Suprapubic skin (tissue), 4 donors: ENCODE measurements at regions not wholly inside any gene's neighbourhood (a gene's known extent, or its start where the extent isn't known, plus 50 kb on each side); places are given as distances from the start of the nearest gene placed in this dataset.
"Not testable (repeated sequence)": the region's sequence is repeated elsewhere in the genome, so short reads cannot be mapped to it uniquely, and the experiment has no call there.

Source experiments
- DNase-seq, 2 donors: peaks; one replicate each; pipeline ENCODE4 v3.0.0-alpha.2; 2019; ENCODE audit warnings: low spot score in 2 of 2
- H3K27ac ChIP-seq: fragments of 200-600 bp; sonication (generic); one replicate; pipeline ENCODE4 v1.5.1; 2019
- H3K27me3 ChIP-seq: fragments of 200-600 bp; sonication (generic); one replicate; pipeline ENCODE4 v1.5.1; 2019
- H3K36me3 ChIP-seq: fragments of 200-600 bp; sonication (generic); one replicate; pipeline ENCODE4 v1.5.1; 2019
- H3K4me1 ChIP-seq: fragments of 200-600 bp; sonication (generic); one replicate; pipeline ENCODE4 v1.5.1; 2019
- H3K4me3 ChIP-seq: fragments of 200-600 bp; sonication (generic); one replicate; pipeline ENCODE4 v1.5.1; 2019; ENCODE audit warnings: mild to moderate bottlenecking
- H3K9me3 ChIP-seq: fragments of 200-600 bp; sonication (generic); one replicate; pipeline ENCODE4 v1.5.1; 2019
- EP300 ChIP-seq: sonication (generic); formaldehyde crosslinking; IDR thresholded peaks from one replicate; pipeline ENCODE4 v1.6.1; 2017; ENCODE audit warnings: antibody characterized with exemption
- POLR2A ChIP-seq, 2 donors: fragments of 450-650 bp; IDR thresholded peaks; one replicate each; pipeline ENCODE4 v1.6.1; 2017; ENCODE audit warnings: antibody characterized with exemption in 2 of 2, mild to moderate bottlenecking in 2 of 2, moderate library complexity in 2 of 2
- POLR2AphosphoS5 ChIP-seq, 3 donors: sonication (generic); formaldehyde crosslinking; IDR thresholded peaks; one replicate each; pipeline ENCODE4 v1.6.1; 2017; ENCODE audit warnings: antibody characterized with exemption in 3 of 3
- WGBS: methylation state at CpG from one replicate; pipeline ENCODE4 v1.1.5; 2018; 5-methylcytosine and 5-hydroxymethylcytosine counted together
- TF ChIP-seq, protein P1 (sequence below), 2 donors: fragments of 200-600 bp in 1 of 2; fragments of 450-650 bp in 1 of 2; sonication (generic) in 1 of 2; IDR thresholded peaks; one replicate each; pipeline ENCODE4 v1.5.1; 2016 to 2019; ENCODE audit warnings: antibody characterized with exemption in 2 of 2, mild to moderate bottlenecking in 1 of 2, moderate library complexity in 1 of 2

DNA sequence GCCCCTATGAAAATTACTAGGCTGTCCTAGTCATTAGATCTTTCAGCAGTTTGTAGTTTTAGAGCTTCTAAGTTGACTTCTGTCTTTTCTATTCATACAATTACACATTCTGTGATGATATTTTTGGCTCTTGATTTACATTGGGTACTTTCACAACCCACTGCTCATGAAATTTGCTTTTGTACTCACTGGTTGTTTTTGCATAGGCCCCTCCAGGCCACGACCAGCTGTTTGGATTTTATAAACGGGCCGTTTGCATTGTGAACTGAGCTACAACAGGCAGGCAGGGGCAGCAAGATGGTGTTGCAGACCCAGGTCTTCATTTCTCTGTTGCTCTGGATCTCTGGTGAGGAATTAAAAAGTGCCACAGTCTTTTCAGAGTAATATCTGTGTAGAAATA lies 193.8 kb downstream of the RPIA start:
- Histone ChIP-seq H3K4me1 (peaks cover 5% of the 10 kb centered on the region), H3K36me3 (no peaks in the 10 kb centered on the region)
- WGBS = 48% methylated on average over 3 of the region's 3 CpGs

DNA sequence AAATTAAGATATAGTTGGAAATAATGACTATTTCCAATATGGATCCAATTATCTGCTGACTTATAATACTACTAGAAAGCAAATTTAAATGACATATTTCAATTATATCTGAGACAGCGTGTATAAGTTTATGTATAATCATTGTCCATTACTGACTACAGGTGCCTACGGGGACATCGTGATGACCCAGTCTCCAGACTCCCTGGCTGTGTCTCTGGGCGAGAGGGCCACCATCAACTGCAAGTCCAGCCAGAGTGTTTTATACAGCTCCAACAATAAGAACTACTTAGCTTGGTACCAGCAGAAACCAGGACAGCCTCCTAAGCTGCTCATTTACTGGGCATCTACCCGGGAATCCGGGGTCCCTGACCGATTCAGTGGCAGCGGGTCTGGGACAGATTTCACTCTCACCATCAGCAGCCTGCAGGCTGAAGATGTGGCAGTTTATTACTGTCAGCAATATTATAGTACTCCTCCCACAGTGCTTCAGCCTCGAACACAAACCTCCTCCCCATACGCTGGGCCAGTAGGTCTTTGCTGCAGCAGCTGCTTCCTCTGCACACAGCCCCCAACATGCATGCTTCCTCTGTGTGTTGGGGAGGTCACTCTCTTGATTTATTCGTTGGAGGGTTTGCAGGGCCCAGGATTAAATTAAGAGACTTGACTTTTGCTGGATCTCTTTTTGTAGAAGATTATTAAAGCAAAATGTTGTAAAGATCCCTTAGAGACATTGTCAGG lies 194.4 kb downstream of the RPIA start:
- no peaks in the 10 kb centered on the region for H3K36me3 ChIP-seq
- 68% methylated on average over 11 of the region's 11 CpGs for WGBS
- no peaks in the 10 kb centered on the region for H3K9me3 ChIP-seq
- TF ChIP-seq POLR2A (IDR thresholded peaks at IDR 0.05) (no peak), POLR2AphosphoS5 (IDR thresholded peaks at IDR 0.05) (no peak), EP300 (no peak)
- TF ChIP-seq, protein P1, sequence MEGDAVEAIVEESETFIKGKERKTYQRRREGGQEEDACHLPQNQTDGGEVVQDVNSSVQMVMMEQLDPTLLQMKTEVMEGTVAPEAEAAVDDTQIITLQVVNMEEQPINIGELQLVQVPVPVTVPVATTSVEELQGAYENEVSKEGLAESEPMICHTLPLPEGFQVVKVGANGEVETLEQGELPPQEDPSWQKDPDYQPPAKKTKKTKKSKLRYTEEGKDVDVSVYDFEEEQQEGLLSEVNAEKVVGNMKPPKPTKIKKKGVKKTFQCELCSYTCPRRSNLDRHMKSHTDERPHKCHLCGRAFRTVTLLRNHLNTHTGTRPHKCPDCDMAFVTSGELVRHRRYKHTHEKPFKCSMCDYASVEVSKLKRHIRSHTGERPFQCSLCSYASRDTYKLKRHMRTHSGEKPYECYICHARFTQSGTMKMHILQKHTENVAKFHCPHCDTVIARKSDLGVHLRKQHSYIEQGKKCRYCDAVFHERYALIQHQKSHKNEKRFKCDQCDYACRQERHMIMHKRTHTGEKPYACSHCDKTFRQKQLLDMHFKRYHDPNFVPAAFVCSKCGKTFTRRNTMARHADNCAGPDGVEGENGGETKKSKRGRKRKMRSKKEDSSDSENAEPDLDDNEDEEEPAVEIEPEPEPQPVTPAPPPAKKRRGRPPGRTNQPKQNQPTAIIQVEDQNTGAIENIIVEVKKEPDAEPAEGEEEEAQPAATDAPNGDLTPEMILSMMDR (IDR thresholded peaks at IDR 0.05) = no peak
- no peaks in the 10 kb centered on the region for H3K4me1 ChIP-seq
- no peak overlapping the region for H3K27ac ChIP-seq
- H3K27me3 ChIP-seq = peaks cover 7% of the 10 kb centered on the region
- H3K4me3 ChIP-seq = no peak overlapping the region
- DNase-seq = no peak

More for the DNA sequence above, 193.8 kb downstream of the RPIA start:
- H3K9me3 ChIP-seq = no peaks in the 10 kb centered on the region
- H3K4me3 ChIP-seq = no peak overlapping the region
- H3K27ac ChIP-seq = no peak overlapping the region
- H3K27me3 ChIP-seq = peaks cover 4% of the 10 kb centered on the region
- DNase-seq = no peak
- TF ChIP-seq EP300 (no peak), POLR2AphosphoS5 (IDR thresholded peaks at IDR 0.05) (no peak), POLR2A (IDR thresholded peaks at IDR 0.05) (no peak)
- TF ChIP-seq, protein P1 (IDR thresholded peaks at IDR 0.05) = no peak

DNA sequence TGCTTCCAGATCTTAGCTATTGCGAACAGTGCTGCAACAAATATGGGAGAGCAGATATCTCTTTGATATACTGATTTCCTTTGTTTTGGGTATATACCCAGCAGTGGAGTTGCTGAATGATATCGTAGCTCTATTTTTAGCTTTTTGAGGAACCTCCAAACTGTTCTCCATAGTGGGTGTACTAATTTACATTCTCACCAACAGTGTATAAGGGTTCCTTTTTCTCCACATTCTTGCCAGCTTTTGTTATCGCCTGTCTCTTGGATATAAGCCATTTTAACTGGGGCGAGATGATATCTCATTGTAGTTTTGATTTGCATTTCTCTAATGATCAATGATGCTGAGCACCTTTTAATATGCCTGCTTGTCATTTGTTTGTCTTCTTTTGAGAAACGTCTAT lies 196.0 kb downstream of the RPIA start:
- H3K4me3 ChIP-seq, DNase-seq: not testable (repeated sequence)
- 70% methylated on average over 5 of the region's 5 CpGs for WGBS

DNA sequence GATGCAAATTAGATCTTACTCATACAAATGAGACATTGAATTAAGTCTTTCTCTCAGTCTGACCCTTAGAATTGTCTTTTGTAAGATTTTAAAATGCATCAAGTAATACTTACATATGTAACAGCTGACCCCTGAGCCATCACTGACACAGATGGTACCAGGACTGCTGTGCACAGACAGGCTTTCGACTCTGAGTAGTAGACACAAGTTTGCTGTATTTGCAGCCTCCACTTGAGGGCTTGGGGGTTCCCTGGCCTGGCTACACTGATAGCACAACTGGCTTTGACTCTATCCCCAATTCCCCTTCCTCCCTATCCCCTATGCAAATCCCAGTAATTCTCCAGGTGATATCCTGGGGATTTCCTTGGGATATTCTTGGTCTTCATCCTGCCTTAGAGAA lies 200.7 kb downstream of the RPIA start:
- H3K27ac ChIP-seq = no peak overlapping the region
- DNase-seq = no peak
- H3K9me3 ChIP-seq = no peaks in the 10 kb centered on the region
- H3K4me3 ChIP-seq = no peak overlapping the region
- H3K36me3 ChIP-seq = no peaks in the 10 kb centered on the region
- TF ChIP-seq, protein P1 (IDR thresholded peaks at IDR 0.05) = no peak
- TF ChIP-seq POLR2A (IDR thresholded peaks at IDR 0.05) (no peak), POLR2AphosphoS5 (IDR thresholded peaks at IDR 0.05) (no peak), EP300 (no peak)
- WGBS = 75% methylated on average over 1 of the region's 1 CpG
- H3K4me1 ChIP-seq = no peaks in the 10 kb centered on the region
- peaks cover 13% of the 10 kb centered on the region for H3K27me3 ChIP-seq

More for the DNA sequence above, 196.0 kb downstream of the RPIA start:
- H3K9me3 ChIP-seq, H3K4me1 ChIP-seq, H3K27me3 ChIP-seq, H3K36me3 ChIP-seq, H3K27ac ChIP-seq: not testable (repeated sequence)

DNA sequence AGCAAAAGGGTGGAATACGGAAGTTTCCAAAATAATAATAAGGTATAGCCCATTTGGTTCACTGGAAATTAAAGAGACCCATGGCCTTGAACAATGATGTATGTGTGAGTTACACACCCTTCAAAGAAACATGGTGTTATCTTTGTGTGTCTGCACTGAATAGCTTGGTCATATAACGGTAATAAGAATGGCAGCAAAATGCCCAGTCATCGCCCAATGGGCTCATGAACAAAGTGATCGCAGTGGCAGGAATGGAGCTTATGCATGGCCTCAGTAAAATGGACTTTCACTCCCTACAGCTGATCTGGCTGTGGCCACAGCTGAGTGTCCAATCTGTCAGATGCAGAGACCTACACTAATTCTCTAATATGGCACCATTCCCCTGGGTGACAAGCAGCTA lies 201.3 kb downstream of the RPIA start:
- Histone ChIP-seq H3K9me3 (no peaks in the 10 kb centered on the region), H3K4me3 (no peak overlapping the region), H3K27me3 (peaks cover 17% of the 10 kb centered on the region), H3K27ac (no peak overlapping the region), H3K4me1 (no peaks in the 10 kb centered on the region), H3K36me3 (no peaks in the 10 kb centered on the region)
- TF ChIP-seq POLR2AphosphoS5 (IDR thresholded peaks at IDR 0.05) = no peak
- TF ChIP-seq, protein P1 (IDR thresholded peaks at IDR 0.05) = no peak
- no peak for TF ChIP-seq EP300
- 96% methylated on average over 4 of the region's 4 CpGs for WGBS
- DNase-seq = no peak

DNA sequence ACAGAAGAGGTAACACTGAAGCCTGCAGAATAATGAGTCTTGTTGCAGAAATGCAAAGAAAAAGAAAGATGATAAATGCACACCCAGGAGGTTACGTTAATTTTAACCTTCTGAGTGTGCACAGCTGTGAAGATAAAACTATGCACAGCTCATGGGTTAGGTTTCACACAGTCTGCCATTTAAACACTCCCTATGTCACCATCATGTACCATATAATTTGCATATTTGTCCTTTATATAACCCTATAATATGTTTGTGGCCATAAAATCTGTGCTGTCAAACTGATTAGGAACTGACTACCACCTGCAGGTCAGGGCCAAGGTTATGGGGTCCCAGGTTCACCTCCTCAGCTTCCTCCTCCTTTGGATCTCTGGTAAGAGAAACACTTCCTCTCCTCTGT lies 205.5 kb downstream of the RPIA start:
- Histone ChIP-seq H3K9me3 (no peaks in the 10 kb centered on the region), H3K27me3 (peaks cover 26% of the 10 kb centered on the region), H3K4me1 (no peaks in the 10 kb centered on the region), H3K27ac (no peak overlapping the region), H3K4me3 (no peak overlapping the region), H3K36me3 (no peaks in the 10 kb centered on the region)
- TF ChIP-seq POLR2AphosphoS5 (IDR thresholded peaks at IDR 0.05) (no peak), EP300 (no peak), POLR2A (IDR thresholded peaks at IDR 0.05) (no peak)
- TF ChIP-seq, protein P1 (IDR thresholded peaks at IDR 0.05) = no peak
- no peak for DNase-seq
- 57% methylated on average over 1 of the region's 1 CpG for WGBS
